Inflammatory macrophage treated with lipopolysaccharide for 4 hours (primary cell): ENCODE measurements at regions not wholly inside any gene's neighbourhood (a gene's known extent, or its start where the extent isn't known, plus 50 kb on each side); places are given as distances from the start of the nearest gene placed in this dataset.

Experiments
- DNase-seq: peaks from one replicate; pipeline ENCODE4 v3.0.0-alpha.2; 2020

GRCh38 chr13:69391756-69392155 lies 715.9 kb upstream of the ATXN8OS start:
- DNase-seq: no peak

- DNase-seq: no peak
Measured at GRCh38 chr13:69389899-69390298, 717.7 kb upstream of the ATXN8OS start.

GRCh38 chr13:69373747-69374425 lies 733.7 kb upstream of the ATXN8OS start:
- DNase-seq: no peak

- no peak for DNase-seq
Measured at GRCh38 chr13:69363360-69363759, 744.3 kb upstream of the ATXN8OS start.

- DNase-seq: no peak
Measured at GRCh38 chr13:69331245-69331644, 776.4 kb upstream of the ATXN8OS start.

- DNase-seq: peak; percentile 0
Measured at GRCh38 chr13:69324090-69324886, 783.3 kb upstream of the ATXN8OS start.

GRCh38 chr13:69319656-69320055 lies 788.0 kb upstream of the ATXN8OS start:
- DNase-seq: no peak

GRCh38 chr13:69315039-69315438 lies 792.6 kb upstream of the ATXN8OS start:
- DNase-seq: no peak

GRCh38 chr13:69306766-69307165 lies 800.9 kb upstream of the ATXN8OS start:
- no peak for DNase-seq

GRCh38 chr13:69300131-69300530 lies 807.5 kb upstream of the ATXN8OS start:
- DNase-seq: no peak

GRCh38 chr13:69296130-69296529 lies 811.5 kb upstream of the ATXN8OS start:
- DNase-seq: no peak

- DNase-seq: no peak
Measured at GRCh38 chr13:69292789-69293425, 814.7 kb upstream of the ATXN8OS start.

GRCh38 chr13:69291292-69291906 lies 816.2 kb upstream of the ATXN8OS start:
- no peak for DNase-seq

- no peak for DNase-seq
Measured at GRCh38 chr13:69288026-69288425, 819.6 kb upstream of the ATXN8OS start.

GRCh38 chr13:69287050-69287698 lies 820.5 kb upstream of the ATXN8OS start:
- DNase-seq: no peak

- DNase-seq: no peak
Measured at GRCh38 chr13:69283837-69284236, 823.8 kb upstream of the ATXN8OS start.

- no peak for DNase-seq
Measured at GRCh38 chr13:69283301-69283700, 824.3 kb upstream of the ATXN8OS start.

- no peak for DNase-seq
Measured at GRCh38 chr13:69280399-69280798, 827.2 kb upstream of the ATXN8OS start.

- DNase-seq: no peak
Measured at GRCh38 chr13:69279213-69279612, 828.4 kb upstream of the ATXN8OS start.

GRCh38 chr13:69274231-69274630 lies 833.4 kb upstream of the ATXN8OS start:
- DNase-seq: no peak

- no peak for DNase-seq
Measured at GRCh38 chr13:69264362-69265334, 843.0 kb upstream of the ATXN8OS start.

GRCh38 chr13:69243366-69243765 lies 864.3 kb upstream of the ATXN8OS start:
- no peak for DNase-seq
